IMR-90 (cell line): ENCODE measurements at regions not wholly inside any gene's neighbourhood (a gene's known extent, or its start where the extent isn't known, plus 50 kb on each side); places are given as distances from the start of the nearest gene placed in this dataset.

ENCODE experiments used
- ATAC-seq: fragments of 200-7000 bp; cut with Tn5 transposase; 2 replicates; pipeline ENCODE4 v1.9.1; 2020; ENCODE audit warnings: low read depth, mild to moderate bottlenecking, moderate library complexity
- BruUV-seq: library from RNA; stranded (reverse); fragments of 400-500 nt; replicated peaks from 2 replicates; lab custom pipeline; 2021; lab: Mats Ljungman, UMichigan
- CTCF ChIA-PET: fragments of 300-600 bp; formaldehyde crosslinking; extraction: SDS; loops from one replicate; lab custom pipeline; 2021; ENCODE audit warnings: antibody characterized with exemption; lab: Yijun Ruan, JAX
- POLR2A ChIA-PET: fragments of 300-600 bp; sonication (Branson Sonifier 250); formaldehyde crosslinking; loops from one replicate; lab custom pipeline; 2022; ENCODE audit warnings: antibody characterized with exemption; ENCODE audit not compliant: unreplicated experiment; lab: Charles Lee
- DNase-seq: peaks from one replicate; pipeline ENCODE4 v3.0.0; 2013
- H2AFZ ChIP-seq: replicated peaks from 2 replicates; pipeline ENCODE3; 2013; ENCODE audit warnings: low read length, mild to moderate bottlenecking; ENCODE audit not compliant: poor library complexity
- H2AK5ac ChIP-seq: 2 replicates; pipeline ENCODE4 v1.6.1; 2013; ENCODE audit warnings: low read depth, low read length, inconsistent platforms
- H2AK9ac ChIP-seq: replicated peaks from 2 replicates; pipeline ENCODE3; 2013; ENCODE audit warnings: mild to moderate bottlenecking, low read depth, low read length, moderate library complexity; ENCODE audit not compliant: poor library complexity
- H2BK120ac ChIP-seq: 2 replicates; pipeline ENCODE4 v1.6.1; 2013; ENCODE audit warnings: low read depth, low read length, inconsistent platforms
- H2BK15ac ChIP-seq: 3 replicates; pipeline ENCODE4 v1.6.1; 2013; ENCODE audit warnings: low read depth, low read length, inconsistent platforms
- H2BK20ac ChIP-seq: 2 replicates; pipeline ENCODE4 v1.6.1; 2013; ENCODE audit warnings: low read depth, mild to moderate bottlenecking, inconsistent platforms, low read length, moderate library complexity
- H2BK5ac ChIP-seq: 2 replicates; pipeline ENCODE4 v1.6.1; 2013; ENCODE audit warnings: mild to moderate bottlenecking, low read depth, low read length, inconsistent platforms; ENCODE audit not compliant: poor library complexity, severe bottlenecking
- H3K14ac ChIP-seq: replicated peaks from 2 replicates; pipeline ENCODE4 v1.6.1; 2013; ENCODE audit warnings: low read depth, low read length, inconsistent platforms
- H3K18ac ChIP-seq: 2 replicates; pipeline ENCODE4 v1.6.1; 2013; ENCODE audit warnings: low read depth, low read length, control low read depth
- H3K23ac ChIP-seq: 2 replicates; pipeline ENCODE4 v1.6.1; 2013; ENCODE audit warnings: low read depth, low read length, inconsistent platforms
- H3K27ac ChIP-seq: 2 replicates; pipeline ENCODE4 v1.5.1; 2013; ENCODE audit warnings: mild to moderate bottlenecking, control low read depth, low read length; ENCODE audit not compliant: insufficient read depth
- H3K27me3 ChIP-seq: 2 replicates; pipeline ENCODE4 v1.6.1; 2013; ENCODE audit warnings: low read length; ENCODE audit not compliant: control insufficient read depth, insufficient read depth
- H3K36me3 ChIP-seq: 2 replicates; pipeline ENCODE4 v1.6.1; 2013; ENCODE audit warnings: low read length, mixed read lengths; ENCODE audit not compliant: control insufficient read depth, insufficient read depth
- H3K4ac ChIP-seq: 2 replicates; pipeline ENCODE4 v1.6.1; 2013; ENCODE audit warnings: low read depth, low read length, inconsistent platforms
- H3K4me1 ChIP-seq: 2 replicates; pipeline ENCODE4 v1.6.1; 2013; ENCODE audit warnings: low read length, mixed read lengths; ENCODE audit not compliant: control insufficient read depth, insufficient read depth
- H3K4me2 ChIP-seq: 2 replicates; pipeline ENCODE4 v1.6.1; 2013; ENCODE audit warnings: low read depth, mild to moderate bottlenecking, control low read depth, low read length, moderate library complexity
- H3K4me3 ChIP-seq: 2 replicates; pipeline ENCODE4 v1.5.1; 2013; ENCODE audit warnings: low read depth, mild to moderate bottlenecking, control low read depth, low read length, moderate library complexity; ENCODE audit not compliant: insufficient read depth
- H3K56ac ChIP-seq: 2 replicates; pipeline ENCODE4 v1.6.1; 2013; ENCODE audit warnings: low read length, inconsistent platforms; ENCODE audit not compliant: insufficient read depth; ENCODE audit errors: extremely low read depth
- H3K79me1 ChIP-seq, 2 experiments: 2 replicates each; pipeline ENCODE4 v1.6.1; 2013; ENCODE audit warnings: low read length in 2 of 2, inconsistent platforms in 1 of 2, low read depth in 1 of 2
- H3K9ac ChIP-seq: 2 replicates; pipeline ENCODE4 v1.6.1; 2013; ENCODE audit warnings: low read depth, low read length, control low read depth
- H3K9me1 ChIP-seq: 2 replicates; pipeline ENCODE4 v1.6.1; 2013; ENCODE audit warnings: low read length, inconsistent platforms; ENCODE audit not compliant: insufficient read depth
- H3K9me3 ChIP-seq: 2 replicates; pipeline ENCODE4 v1.6.1; 2013; ENCODE audit warnings: low read length; ENCODE audit not compliant: control insufficient read depth, insufficient read depth
- H4K20me1 ChIP-seq: 2 replicates; pipeline ENCODE4 v1.6.1; 2013; ENCODE audit warnings: low read length, inconsistent platforms; ENCODE audit not compliant: insufficient read depth
- H4K5ac ChIP-seq: 2 replicates; pipeline ENCODE4 v1.6.1; 2013; ENCODE audit warnings: mild to moderate bottlenecking, low read depth, low read length, control low read depth
- H4K8ac ChIP-seq, 2 experiments: 2 replicates each; pipeline ENCODE4 v1.6.1; 2013; ENCODE audit warnings: low read depth in 2 of 2, low read length in 2 of 2, control low read depth in 1 of 2, inconsistent platforms in 1 of 2
- H4K91ac ChIP-seq: 2 replicates; pipeline ENCODE4 v1.6.1; 2013; ENCODE audit warnings: low read depth, low read length, inconsistent platforms; ENCODE audit not compliant: insufficient read depth
- BHLHE40 ChIP-seq: fragments of 150-350 bp; IDR thresholded peaks from 2 replicates; pipeline ENCODE4 v1.6.1; 2016; ENCODE audit warnings: mild to moderate bottlenecking, low read depth, low read length
- CEBPB ChIP-seq: IDR thresholded peaks from 2 replicates; pipeline ENCODE4 v1.6.1; 2012; ENCODE audit warnings: low read depth, low read length, improper control_type of control experiment
- CHD1 ChIP-seq: IDR thresholded peaks from 2 replicates; pipeline ENCODE4 v1.6.1; 2012; ENCODE audit warnings: low read depth, low read length, improper control_type of control experiment
- MAFK ChIP-seq: IDR thresholded peaks from 2 replicates; pipeline ENCODE4 v1.6.1; 2012; ENCODE audit warnings: low read depth, low read length, improper control_type of control experiment
- MAZ ChIP-seq: IDR thresholded peaks from 2 replicates; pipeline ENCODE4 v1.6.1; 2012; ENCODE audit warnings: low read depth, mild to moderate bottlenecking, low read length, improper control_type of control experiment, moderate library complexity, borderline replicate concordance
- MXI1 ChIP-seq: IDR thresholded peaks from 2 replicates; pipeline ENCODE4 v1.6.1; 2012; ENCODE audit warnings: low read depth, mild to moderate bottlenecking, low read length, moderate library complexity, borderline replicate concordance
- POLR2A ChIP-seq: IDR thresholded peaks from 2 replicates; pipeline ENCODE4 v1.6.1; 2012; ENCODE audit warnings: mild to moderate bottlenecking, low read depth, low read length
- RAD21 ChIP-seq: IDR thresholded peaks from 2 replicates; pipeline ENCODE4 v1.6.1; 2012; ENCODE audit warnings: low read length, improper control_type of control experiment
- RCOR1 ChIP-seq: IDR thresholded peaks from 2 replicates; pipeline ENCODE4 v1.6.1; 2012; ENCODE audit warnings: mild to moderate bottlenecking, low read length, improper control_type of control experiment; ENCODE audit not compliant: insufficient replicate concordance
- RFX5 ChIP-seq: IDR thresholded peaks from 2 replicates; pipeline ENCODE4 v1.8.0; 2012; ENCODE audit warnings: low read depth, mild to moderate bottlenecking, low read length, moderate library complexity
- SMC3 ChIP-seq: fragments of 150-350 bp; IDR thresholded peaks from 2 replicates; pipeline ENCODE4 v1.6.1; 2016; ENCODE audit warnings: low read depth, mild to moderate bottlenecking, antibody characterized with exemption, low read length, moderate library complexity
- WGBS, 2 experiments: methylation state at CpG; one replicate each; pipeline versions ENCODE4 v1.1.5 to v1.1.7; 2013; ENCODE audit warnings: missing lambda C conversion rate in 2 of 2; ENCODE audit not compliant: insufficient read length in 1 of 2; ENCODE audit errors: extremely low coverage in 2 of 2; 5-methylcytosine and 5-hydroxymethylcytosine counted together
- dilution Hi-C: fragments of 300-500 bp; cut with HindIII; formaldehyde crosslinking; loops from one replicate; pipeline ENCODE4 v1.14.3; 2018; ENCODE audit warnings: low sequenced_read_pairs; ENCODE audit not compliant: unreplicated experiment
- in situ Hi-C: fragments of 300-500 bp; cut with MboI; formaldehyde crosslinking; loops from 3 replicates; pipeline ENCODE4 v1.14.3; 2019; ENCODE audit warnings: low sequenced_read_pairs, inconsistent platforms, mixed read lengths
- intact Hi-C: fragments of 100-400 bp; cut with micrococcal nuclease; formaldehyde crosslinking; loops from 2 replicates; pipeline ENCODE4 v1.10.0; 2022
- TF ChIP-seq, protein P1 (sequence below): conservative IDR thresholded peaks from 2 replicates; pipeline ENCODE4 v1.5.1; 2012; ENCODE audit warnings: mild to moderate bottlenecking, low read depth, low read length, improper control_type of control experiment

GRCh38 chr3:177692304-177692975 is 495.2 kb upstream of the TBL1XR1 start:
- no peak overlapping the region for H3K14ac ChIP-seq
- no peaks in the 10 kb centered on the region for H3K27me3 ChIP-seq
- H3K23ac ChIP-seq = no peak overlapping the region
- no peaks in the 10 kb centered on the region for H3K9me3 ChIP-seq
- TF ChIP-seq BHLHE40 (no peak), RFX5 (no peak), CEBPB (no peak), SMC3 (no peak), RAD21 (no peak), POLR2A (no peak), MXI1 (no peak), RCOR1 (no peak), CHD1 (no peak), MAFK (no peak), MAZ (no peak)
- TF ChIP-seq, protein P1, sequence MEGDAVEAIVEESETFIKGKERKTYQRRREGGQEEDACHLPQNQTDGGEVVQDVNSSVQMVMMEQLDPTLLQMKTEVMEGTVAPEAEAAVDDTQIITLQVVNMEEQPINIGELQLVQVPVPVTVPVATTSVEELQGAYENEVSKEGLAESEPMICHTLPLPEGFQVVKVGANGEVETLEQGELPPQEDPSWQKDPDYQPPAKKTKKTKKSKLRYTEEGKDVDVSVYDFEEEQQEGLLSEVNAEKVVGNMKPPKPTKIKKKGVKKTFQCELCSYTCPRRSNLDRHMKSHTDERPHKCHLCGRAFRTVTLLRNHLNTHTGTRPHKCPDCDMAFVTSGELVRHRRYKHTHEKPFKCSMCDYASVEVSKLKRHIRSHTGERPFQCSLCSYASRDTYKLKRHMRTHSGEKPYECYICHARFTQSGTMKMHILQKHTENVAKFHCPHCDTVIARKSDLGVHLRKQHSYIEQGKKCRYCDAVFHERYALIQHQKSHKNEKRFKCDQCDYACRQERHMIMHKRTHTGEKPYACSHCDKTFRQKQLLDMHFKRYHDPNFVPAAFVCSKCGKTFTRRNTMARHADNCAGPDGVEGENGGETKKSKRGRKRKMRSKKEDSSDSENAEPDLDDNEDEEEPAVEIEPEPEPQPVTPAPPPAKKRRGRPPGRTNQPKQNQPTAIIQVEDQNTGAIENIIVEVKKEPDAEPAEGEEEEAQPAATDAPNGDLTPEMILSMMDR = no peak
- no peak overlapping the region for H4K8ac ChIP-seq
- peaks cover 7% of the 10 kb centered on the region for H3K4me1 ChIP-seq
- in situ Hi-C loops (no loop called here), dilution Hi-C loops (no loop called here), intact Hi-C loops (no loop called here)
- H3K4ac ChIP-seq = no peak overlapping the region
- H3K4me2 ChIP-seq = no peak overlapping the region
- no peaks in the 10 kb centered on the region for H3K36me3 ChIP-seq
- no peak overlapping the region for H2AK5ac ChIP-seq
- no CpG with 5 or more reads among the region's 3 CpGs for WGBS, 2 experiments
- no peak overlapping the region for H2AFZ ChIP-seq
- no peak overlapping the region for H4K91ac ChIP-seq
- H3K4me3 ChIP-seq = no peak overlapping the region
- H2BK15ac ChIP-seq = no peak overlapping the region
- H3K79me1 ChIP-seq = no peaks in the 10 kb centered on the region
- BruUV-seq = no TSS peak
- H3K18ac ChIP-seq = no peak overlapping the region
- H4K5ac ChIP-seq = no peak overlapping the region
- H3K9me1 ChIP-seq = no peaks in the 10 kb centered on the region
- DNase-seq (no peak), ATAC-seq (no peak)
- H4K20me1 ChIP-seq = no peaks in the 10 kb centered on the region
- POLR2A ChIA-PET = no interaction called here
- no peak overlapping the region for H2BK120ac ChIP-seq
- no peak overlapping the region for H2BK20ac ChIP-seq
- no peak overlapping the region for H3K56ac ChIP-seq
- H2BK5ac ChIP-seq = no peak overlapping the region
- H2AK9ac ChIP-seq = no peak overlapping the region
- no peak overlapping the region for H3K27ac ChIP-seq
- no peak overlapping the region for H3K9ac ChIP-seq
- CTCF ChIA-PET = no interaction called here
